ENCODE measurements at regions not wholly inside any gene's neighbourhood (a gene's known extent, or its start where the extent isn't known, plus 50 kb on each side); places are given as distances from the start of the nearest gene placed in this dataset.

- DNase-seq (ENCODE audit: low spot score) = no peak
These were observed 519.5 kb upstream of the CAMK1G start for GRCh38 chr1:209063767-209064659.

DNA sequence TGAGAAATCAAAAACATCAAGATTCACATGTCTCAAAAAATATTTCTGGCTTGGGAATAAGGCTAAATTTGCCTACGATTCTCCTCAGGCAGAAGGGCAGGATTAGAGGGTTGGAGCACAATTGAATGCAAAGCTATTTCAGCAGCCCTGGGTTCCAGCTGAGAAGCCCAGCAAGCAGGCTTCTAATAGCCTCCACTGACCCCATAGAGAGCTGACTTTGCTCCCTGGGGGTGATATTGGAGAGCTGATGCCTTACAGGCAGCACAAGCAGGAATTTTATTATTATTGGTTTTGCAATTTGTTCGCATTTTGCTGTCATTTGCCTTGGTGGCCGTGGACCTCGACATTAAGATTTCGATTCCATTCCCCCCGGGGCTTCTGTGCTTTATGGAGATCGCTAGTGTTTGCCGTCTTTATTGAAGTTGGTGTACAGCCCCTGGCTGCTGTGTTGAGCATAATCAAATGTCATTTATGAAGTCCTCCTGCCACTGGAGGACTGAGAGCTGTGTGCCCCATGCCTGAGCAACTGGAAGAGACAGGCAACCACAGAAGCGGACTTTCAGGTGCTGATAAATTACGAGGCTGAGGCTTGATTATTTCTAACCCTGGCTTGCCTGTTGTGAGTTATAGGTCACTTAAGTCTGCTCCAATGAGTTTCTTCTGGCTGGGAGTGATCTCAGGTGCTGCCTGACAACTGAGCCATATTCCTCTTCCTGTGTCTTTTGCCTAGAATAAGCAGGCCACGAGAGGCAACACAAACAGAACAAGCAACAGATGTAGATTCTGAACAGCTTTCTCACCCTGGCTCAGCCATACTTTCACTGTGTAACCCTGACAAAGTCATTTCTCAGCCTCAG, 518.4 kb upstream of the CAMK1G start:
- no peak for DNase-seq (ENCODE audit: low spot score)

- DNase-seq (ENCODE audit: low spot score) = no peak
These were observed 511.0 kb upstream of the CAMK1G start for GRCh38 chr1:209072481-209072880.

- no peak for DNase-seq (ENCODE audit: low spot score)
These were observed 509.6 kb upstream of the CAMK1G start for GRCh38 chr1:209073879-209074278.

DNA sequence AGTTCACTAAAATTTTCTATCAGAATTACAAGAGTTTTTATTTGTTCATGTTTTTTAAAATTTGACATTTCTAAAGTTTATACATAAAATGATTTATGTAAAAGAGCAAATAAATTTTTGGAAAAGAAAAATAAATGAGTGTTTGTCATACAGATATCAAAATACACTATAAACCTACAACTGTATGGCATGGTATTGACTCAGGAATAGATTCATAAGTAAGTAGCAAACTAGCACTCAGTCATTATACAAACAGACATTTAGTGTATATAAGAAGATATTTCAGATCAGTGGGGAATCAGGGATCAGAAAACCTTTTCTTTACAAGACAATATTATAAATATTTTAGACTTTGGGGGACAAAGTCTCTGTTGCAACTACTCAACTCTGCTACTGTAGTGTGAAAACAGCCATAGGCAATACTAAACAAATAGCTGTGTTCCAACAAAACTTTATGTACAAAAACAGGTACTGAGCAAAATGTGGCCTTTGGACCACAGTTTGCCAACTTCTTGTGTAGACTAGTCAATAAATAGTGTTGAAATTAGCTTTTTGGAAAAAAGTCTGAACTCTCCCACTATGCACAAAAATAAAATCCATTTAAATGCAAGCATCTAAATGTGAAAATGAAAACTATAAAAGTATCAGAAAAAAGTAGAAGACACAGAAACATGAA, 508.8 kb upstream of the CAMK1G start:
- no peak for DNase-seq (ENCODE audit: low spot score)

DNA sequence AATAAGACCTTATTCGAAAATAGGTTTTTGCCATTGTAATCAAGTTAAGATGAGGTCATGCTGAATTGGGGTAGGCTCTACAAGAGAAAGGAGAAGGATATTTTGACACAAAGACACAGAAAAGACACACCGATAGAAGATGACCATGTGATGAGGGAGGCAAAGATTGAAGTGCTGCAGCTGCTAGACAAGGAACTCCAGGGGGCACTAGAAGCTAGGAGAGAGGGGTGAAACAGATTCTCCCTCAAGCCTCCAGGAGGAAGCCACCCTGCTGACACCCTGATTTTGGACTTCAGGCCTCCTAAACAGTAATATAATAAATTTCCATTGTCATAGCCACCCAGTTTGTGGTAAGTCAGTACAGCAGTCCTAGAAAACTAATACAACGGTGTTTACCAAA, 506.8 kb upstream of the CAMK1G start:
- DNase-seq (ENCODE audit: low spot score) = peak; percentile 56

- no peak for DNase-seq (ENCODE audit: low spot score)
These were observed 503.2 kb upstream of the CAMK1G start for GRCh38 chr1:209080170-209080781.

GRCh38 chr1:209086486-209087192, 496.9 kb upstream of the CAMK1G start:
- no peak for DNase-seq (ENCODE audit: low spot score)

- no peak for DNase-seq (ENCODE audit: low spot score)
These were observed 489.1 kb upstream of the CAMK1G start for GRCh38 chr1:209094384-209094783.

- DNase-seq (ENCODE audit: low spot score) = peak; percentile 45
These were observed 487.6 kb upstream of the CAMK1G start for GRCh38 chr1:209095627-209096595.

GRCh38 chr1:209100460-209100859, 483.1 kb upstream of the CAMK1G start:
- no peak for DNase-seq (ENCODE audit: low spot score)

GRCh38 chr1:209101106-209101505, 482.4 kb upstream of the CAMK1G start:
- no peak for DNase-seq (ENCODE audit: low spot score)

GRCh38 chr1:209102120-209102519, 481.4 kb upstream of the CAMK1G start:
- DNase-seq (ENCODE audit: low spot score) = no peak

DNA sequence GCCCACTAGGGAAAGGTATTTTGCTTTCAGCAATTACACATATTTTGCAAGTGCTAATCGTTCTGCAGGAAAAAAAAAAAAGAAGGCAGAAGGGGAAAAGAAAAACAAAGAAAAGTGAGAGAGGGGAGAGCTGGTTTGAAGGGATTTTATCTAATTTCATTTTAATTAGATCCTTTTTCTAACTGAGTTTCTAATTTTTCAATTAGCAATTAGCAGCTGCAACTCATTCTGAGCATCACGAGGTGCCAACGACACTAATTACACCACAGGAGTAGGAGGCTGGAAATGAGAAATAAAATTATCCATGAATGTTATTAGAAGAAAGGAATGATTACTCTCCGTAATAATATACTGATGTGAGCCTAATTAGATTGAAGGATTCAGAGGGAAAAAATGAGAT, 481.0 kb upstream of the CAMK1G start:
- no peak for DNase-seq (ENCODE audit: low spot score)

DNA sequence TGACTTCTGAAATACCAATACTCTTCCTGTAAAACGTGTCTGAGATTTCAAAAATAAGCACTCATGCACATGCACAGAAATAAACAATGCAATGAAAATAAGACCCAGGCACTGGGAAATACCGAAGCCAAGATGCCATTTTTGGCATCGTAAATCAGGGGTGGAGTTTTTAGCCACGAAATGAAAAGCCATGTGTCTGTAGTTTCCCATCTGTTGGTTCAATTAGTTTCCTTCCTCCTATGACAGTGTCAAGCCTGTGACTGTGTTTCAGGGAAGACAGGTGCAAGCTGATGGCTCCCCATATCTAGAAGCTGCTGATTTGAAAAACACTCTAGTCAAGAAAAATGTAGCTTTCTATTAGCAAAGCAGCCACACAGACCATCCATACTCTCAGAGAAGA, 480.4 kb upstream of the CAMK1G start:
- no peak for DNase-seq (ENCODE audit: low spot score)

- no peak for DNase-seq (ENCODE audit: low spot score)
These were observed 478.9 kb upstream of the CAMK1G start for GRCh38 chr1:209104646-209105045.

DNA sequence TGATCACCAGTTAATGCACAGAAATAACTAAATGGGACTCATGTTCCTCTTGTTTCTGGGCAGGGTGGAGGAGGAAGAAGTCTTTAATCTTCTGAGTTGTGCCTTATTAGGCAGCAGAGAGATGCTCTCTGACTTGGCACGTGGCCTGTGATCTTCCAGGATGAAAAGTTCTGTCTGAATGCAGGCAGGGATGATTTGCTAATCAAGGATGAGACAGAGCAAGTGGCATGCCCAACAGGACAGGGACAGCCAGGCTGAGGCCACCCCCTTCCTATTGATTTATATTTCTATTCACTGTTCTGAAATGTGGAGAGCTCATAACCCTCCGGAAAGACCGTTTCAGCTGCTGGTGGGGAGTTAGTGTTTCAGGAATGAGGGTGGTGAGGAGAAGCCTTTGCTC, 477.8 kb upstream of the CAMK1G start:
- DNase-seq (ENCODE audit: low spot score) = no peak

GRCh38 chr1:209106237-209106741, 477.2 kb upstream of the CAMK1G start:
- DNase-seq (ENCODE audit: low spot score) = no peak

GRCh38 chr1:209106861-209107260, 476.7 kb upstream of the CAMK1G start:
- DNase-seq (ENCODE audit: low spot score) = no peak

GRCh38 chr1:209107535-209107934, 476.0 kb upstream of the CAMK1G start:
- DNase-seq (ENCODE audit: low spot score) = no peak

Measured in RKO (cell line).